LNCAP (cell line): ENCODE measurements at regions not wholly inside any gene's neighbourhood (a gene's known extent, or its start where the extent isn't known, plus 50 kb on each side); places are given as distances from the start of the nearest gene placed in this dataset.

Experiments used
- CTCF ChIP-seq: fragments of 450-650 bp; IDR thresholded peaks from 2 replicates; pipeline ENCODE4 v1.5.1; 2017; ENCODE audit warnings: mild to moderate bottlenecking

GRCh38 chr4:79623021-79623870 is 215.2 kb upstream of the GK2 start:
- TF ChIP-seq CTCF = no peak

DNA sequence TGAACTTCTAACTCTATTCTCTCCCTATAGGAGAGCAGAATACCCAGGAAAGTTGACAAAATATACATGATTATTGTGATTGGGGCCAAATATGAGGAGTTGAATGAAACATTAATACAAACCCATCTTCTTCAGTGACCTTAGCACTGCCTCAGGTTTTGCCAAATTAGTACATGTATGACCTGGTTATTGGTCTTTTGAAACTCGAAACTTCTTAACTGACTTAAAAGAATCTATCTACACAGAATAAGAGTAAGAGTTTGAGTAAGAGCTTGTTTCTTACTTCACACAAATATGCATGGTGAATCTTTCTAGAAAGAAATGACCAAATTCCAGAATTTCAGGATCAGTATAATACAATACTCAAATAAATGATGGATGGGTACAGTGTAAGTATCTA is 213.0 kb upstream of the GK2 start:
- no peak for TF ChIP-seq CTCF

GRCh38 chr4:79620617-79621016 is 212.6 kb upstream of the GK2 start:
- no peak for TF ChIP-seq CTCF

GRCh38 chr4:79613269-79613935 is 205.4 kb upstream of the GK2 start:
- no peak for TF ChIP-seq CTCF

DNA sequence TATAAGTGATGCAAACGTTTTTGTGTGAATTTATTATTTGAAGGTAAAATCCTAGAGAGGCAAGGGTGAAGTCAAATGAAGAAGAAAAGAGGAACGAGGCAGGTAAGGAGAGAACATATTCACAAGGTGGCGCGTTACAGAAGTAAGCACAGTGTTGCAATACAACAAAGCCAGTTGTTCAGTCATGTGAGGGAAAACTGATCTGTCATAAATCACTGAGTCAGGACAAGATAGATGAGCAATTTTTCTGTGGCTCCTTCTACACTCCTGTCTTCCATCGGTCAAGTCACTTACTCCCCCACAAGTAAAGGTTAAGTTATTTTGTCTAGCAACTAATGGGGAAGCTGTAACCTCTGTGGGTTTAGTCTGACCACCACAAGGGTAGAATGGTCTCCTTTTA is 203.0 kb upstream of the GK2 start:
- no peak for TF ChIP-seq CTCF

GRCh38 chr4:79609817-79610216 is 201.8 kb upstream of the GK2 start:
- no peak for TF ChIP-seq CTCF

- TF ChIP-seq CTCF = no peak
These were observed 200.0 kb upstream of the GK2 start for GRCh38 chr4:79607979-79608378.
